ENCODE measurements at regions not wholly inside any gene's neighbourhood (a gene's known extent, or its start where the extent isn't known, plus 50 kb on each side); places are given as distances from the start of the nearest gene placed in this dataset.

GRCh38 chr3:21801631-21802030 lies 50.6 kb upstream of the ZNF385D start:
- DNase-seq (ENCODE audit: low read depth): no peak

- no peak for DNase-seq (ENCODE audit: low read depth)
Measured at GRCh38 chr3:21803604-21804003, 52.6 kb upstream of the ZNF385D start.

GRCh38 chr3:21804330-21804729 lies 53.3 kb upstream of the ZNF385D start:
- DNase-seq (ENCODE audit: low read depth): no peak

- DNase-seq (ENCODE audit: low read depth): no peak
Measured at GRCh38 chr3:21806733-21807132, 55.7 kb upstream of the ZNF385D start.

- DNase-seq (ENCODE audit: low read depth): no peak
Measured at GRCh38 chr3:21825684-21826083, 74.7 kb upstream of the ZNF385D start.

GRCh38 chr3:21826416-21826815 lies 75.4 kb upstream of the ZNF385D start:
- DNase-seq (ENCODE audit: low read depth): no peak

GRCh38 chr3:21830541-21830940 lies 79.5 kb upstream of the ZNF385D start:
- peak; percentile 36 for DNase-seq (ENCODE audit: low read depth)

GRCh38 chr3:21835264-21835663 lies 84.3 kb upstream of the ZNF385D start:
- no peak for DNase-seq (ENCODE audit: low read depth)

- DNase-seq (ENCODE audit: low read depth): no peak
Measured at GRCh38 chr3:21836227-21836626, 85.2 kb upstream of the ZNF385D start.

GRCh38 chr3:21839176-21839575 lies 88.2 kb upstream of the ZNF385D start:
- DNase-seq (ENCODE audit: low read depth): no peak

GRCh38 chr3:21839592-21839991 lies 88.6 kb upstream of the ZNF385D start:
- DNase-seq (ENCODE audit: low read depth): peak; percentile 92

- DNase-seq (ENCODE audit: low read depth): no peak
Measured at GRCh38 chr3:21847005-21847404, 96.0 kb upstream of the ZNF385D start.

GRCh38 chr3:21859124-21860081 lies 108.4 kb upstream of the ZNF385D start:
- no peak for DNase-seq (ENCODE audit: low read depth)

GRCh38 chr3:21860082-21860475 lies 109.1 kb upstream of the ZNF385D start:
- DNase-seq (ENCODE audit: low read depth): no peak

- no peak for DNase-seq (ENCODE audit: low read depth)
Measured at GRCh38 chr3:21860657-21861056, 109.6 kb upstream of the ZNF385D start.

- DNase-seq (ENCODE audit: low read depth): no peak
Measured at GRCh38 chr3:21876782-21877181, 125.8 kb upstream of the ZNF385D start.

- no peak for DNase-seq (ENCODE audit: low read depth)
Measured at GRCh38 chr3:21877214-21877754, 126.3 kb upstream of the ZNF385D start.

GRCh38 chr3:21879184-21879886 lies 128.3 kb upstream of the ZNF385D start:
- no peak for DNase-seq (ENCODE audit: low read depth)

- DNase-seq (ENCODE audit: low read depth): no peak
Measured at GRCh38 chr3:21888656-21889055, 137.6 kb upstream of the ZNF385D start.

GRCh38 chr3:21889166-21889565 lies 138.2 kb upstream of the ZNF385D start:
- DNase-seq (ENCODE audit: low read depth): no peak

- no peak for DNase-seq (ENCODE audit: low read depth)
Measured at GRCh38 chr3:21892104-21892503, 141.1 kb upstream of the ZNF385D start.

GRCh38 chr3:21893242-21893641 lies 142.2 kb upstream of the ZNF385D start:
- peak; percentile 12 for DNase-seq (ENCODE audit: low read depth)
